Smooth muscle cell (in vitro differentiated cells): ENCODE measurements at regions not wholly inside any gene's neighbourhood (a gene's known extent, or its start where the extent isn't known, plus 50 kb on each side); places are given as distances from the start of the nearest gene placed in this dataset.

ENCODE experiments used
- DNase-seq: peaks from one replicate; lab custom pipeline; 2025; ENCODE audit not compliant: unreplicated experiment; lab: John Stamatoyannopoulos, UW
- H2AFZ ChIP-seq: fragments of 200-600 bp; sonication (generic); 2 replicates; pipeline ENCODE4 v1.6.0; 2016; ENCODE audit warnings: antibody characterized with exemption, low read depth, mild to moderate bottlenecking
- H3F3A ChIP-seq: fragments of 200-600 bp; sonication (generic); 2 replicates; pipeline ENCODE4 v1.6.0; 2017; ENCODE audit warnings: antibody characterized with exemption, low read depth
- H3K27ac ChIP-seq: fragments of 200-600 bp; sonication (generic); 2 replicates; pipeline ENCODE4 v1.5.1; 2016; ENCODE audit warnings: low read depth, mild to moderate bottlenecking
- H3K27me3 ChIP-seq: fragments of 200-600 bp; sonication (generic); 2 replicates; pipeline ENCODE4 v1.6.1; 2016; ENCODE audit warnings: low read depth, mild to moderate bottlenecking
- H3K36me3 ChIP-seq: fragments of 200-600 bp; sonication (generic); 2 replicates; pipeline ENCODE4 v1.5.1; 2016; ENCODE audit warnings: low read depth
- H3K4me1 ChIP-seq: fragments of 200-600 bp; sonication (generic); 2 replicates; pipeline ENCODE4 v1.5.1; 2016; ENCODE audit warnings: low read depth
- H3K4me2 ChIP-seq: fragments of 200-600 bp; sonication (generic); 2 replicates; pipeline ENCODE4 v1.6.0; 2016; ENCODE audit warnings: mild to moderate bottlenecking
- H3K4me3 ChIP-seq: fragments of 200-600 bp; sonication (generic); 2 replicates; pipeline ENCODE4 v1.5.1; 2016; ENCODE audit warnings: mild to moderate bottlenecking
- H3K79me2 ChIP-seq: fragments of 200-600 bp; sonication (generic); 2 replicates; pipeline ENCODE4 v1.6.0; 2016; ENCODE audit warnings: low read depth, mild to moderate bottlenecking
- H3K9ac ChIP-seq: fragments of 200-600 bp; sonication (generic); 2 replicates; pipeline ENCODE4 v1.6.0; 2016; ENCODE audit warnings: low read depth
- H3K9me3 ChIP-seq: fragments of 200-600 bp; sonication (generic); replicated peaks from 2 replicates; pipeline ENCODE4 v1.5.1; 2016; ENCODE audit warnings: low read depth
- H4K20me1 ChIP-seq: fragments of 200-600 bp; sonication (generic); 2 replicates; pipeline ENCODE4 v1.6.0; 2016; ENCODE audit warnings: low read depth
- CTCF ChIP-seq: fragments of 200-600 bp; sonication (generic); IDR thresholded peaks from 2 replicates; pipeline ENCODE4 v1.5.1; 2017; ENCODE audit warnings: borderline replicate concordance, mild to moderate bottlenecking, antibody characterized with exemption; ENCODE audit not compliant: insufficient read depth, poor library complexity, severe bottlenecking
- WGBS: methylation state at CpG from one replicate; pipeline ENCODE4 v1.1.7; 2016; ENCODE audit warnings: low lambda C conversion rate; 5-methylcytosine and 5-hydroxymethylcytosine counted together

DNA sequence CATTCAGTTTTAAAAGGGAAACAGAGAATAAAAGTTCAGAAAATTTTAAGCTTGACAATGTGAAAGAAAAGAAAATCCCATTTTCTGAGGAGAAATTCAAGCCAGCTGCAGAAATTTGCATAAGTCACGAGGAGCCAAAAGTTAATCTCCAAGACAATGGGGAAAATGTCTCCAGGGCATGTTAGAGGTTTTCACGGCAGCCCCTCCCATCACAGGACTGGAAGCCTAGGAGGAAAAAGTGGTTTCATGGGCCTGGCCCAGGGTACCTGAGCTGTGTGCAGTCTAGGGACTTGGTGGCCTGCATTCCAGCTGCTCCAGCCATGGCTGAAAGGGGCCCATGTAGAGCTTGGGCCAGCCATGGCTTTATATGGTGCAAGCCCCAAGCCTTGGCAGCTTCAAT, 59.6 kb upstream of the NXPH1 start:
- no peaks in the 10 kb centered on the region for H3K79me2 ChIP-seq
- no peaks in the 10 kb centered on the region for H3K9me3 ChIP-seq
- no peak overlapping the region for H3K4me2 ChIP-seq
- H3K4me3 ChIP-seq = no peak overlapping the region
- H4K20me1 ChIP-seq = no peaks in the 10 kb centered on the region
- H3K9ac ChIP-seq = no peak overlapping the region
- H3F3A ChIP-seq = no peaks in the 10 kb centered on the region
- H2AFZ ChIP-seq = no peak overlapping the region
- H3K27ac ChIP-seq = no peak overlapping the region
- 73% methylated on average over 2 of the region's 2 CpGs for WGBS
- H3K36me3 ChIP-seq = no peaks in the 10 kb centered on the region
- TF ChIP-seq CTCF = no peak
- no peaks in the 10 kb centered on the region for H3K27me3 ChIP-seq
- DNase-seq = no peak
- no peaks in the 10 kb centered on the region for H3K4me1 ChIP-seq

DNA sequence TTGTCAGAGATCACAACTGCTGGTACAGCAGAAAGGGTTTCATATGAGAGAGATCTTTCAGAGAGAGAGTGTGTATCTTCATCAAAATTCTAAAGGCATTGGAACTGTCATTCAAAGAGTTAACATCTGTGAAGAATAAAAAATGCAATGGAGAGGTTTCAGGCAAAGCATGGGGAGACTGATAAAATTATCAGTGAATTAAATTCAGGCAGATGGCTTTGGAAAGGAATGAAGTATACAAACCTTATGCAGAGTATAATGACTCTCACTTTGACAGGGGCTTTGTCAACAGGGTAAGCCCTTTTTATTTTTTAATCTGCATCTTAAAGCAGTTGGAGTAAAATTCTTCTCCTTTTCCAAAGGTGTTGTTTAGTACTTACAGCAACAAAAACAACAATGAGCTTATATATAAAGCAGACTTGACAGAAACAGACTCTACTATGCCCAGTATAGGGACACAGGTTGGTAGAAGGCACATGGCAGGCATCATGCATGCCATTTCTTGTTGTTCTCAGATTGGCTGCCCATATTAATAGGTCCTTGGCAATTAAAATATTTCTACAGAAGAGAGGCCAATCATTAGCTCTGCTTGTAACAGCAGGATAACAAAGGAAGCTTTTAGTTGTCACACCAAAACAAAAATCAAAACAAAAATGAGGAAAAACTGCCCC, 54.9 kb upstream of the NXPH1 start:
- no peak overlapping the region for H2AFZ ChIP-seq
- no peaks in the 10 kb centered on the region for H4K20me1 ChIP-seq
- no peaks in the 10 kb centered on the region for H3K27me3 ChIP-seq
- H3K4me3 ChIP-seq = no peak overlapping the region
- H3K9ac ChIP-seq = no peak overlapping the region
- H3K27ac ChIP-seq = no peak overlapping the region
- TF ChIP-seq CTCF = no peak
- H3K9me3 ChIP-seq = no peaks in the 10 kb centered on the region
- no peaks in the 10 kb centered on the region for H3K4me1 ChIP-seq
- no peak overlapping the region for H3K4me2 ChIP-seq
- no peaks in the 10 kb centered on the region for H3F3A ChIP-seq
- no peak for DNase-seq
- no peaks in the 10 kb centered on the region for H3K79me2 ChIP-seq
- no peaks in the 10 kb centered on the region for H3K36me3 ChIP-seq

DNA sequence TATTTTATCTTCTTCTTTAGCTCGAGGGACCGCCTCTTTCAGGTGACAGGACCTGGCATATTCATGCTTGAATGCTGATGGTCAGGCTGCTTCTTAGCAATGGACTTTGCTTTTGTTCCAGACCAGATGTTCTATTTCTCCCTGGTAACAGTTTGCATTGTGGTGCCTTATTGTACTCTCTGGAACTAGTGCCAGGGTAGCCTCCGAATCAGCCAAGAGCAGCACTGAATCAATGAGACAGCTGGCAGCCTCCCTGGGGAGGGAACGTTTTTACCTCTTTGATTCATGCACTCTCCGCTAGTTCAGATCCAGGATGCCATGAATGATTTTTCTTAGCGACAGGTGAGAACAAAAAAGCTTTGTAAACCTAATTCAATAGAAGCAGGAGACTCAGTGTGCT, 54.1 kb upstream of the NXPH1 start:
- H3F3A ChIP-seq = no peaks in the 10 kb centered on the region
- DNase-seq = no peak
- TF ChIP-seq CTCF = no peak
- H2AFZ ChIP-seq = no peak overlapping the region
- H3K27ac ChIP-seq = no peak overlapping the region
- no peaks in the 10 kb centered on the region for H3K79me2 ChIP-seq
- no peaks in the 10 kb centered on the region for H3K9me3 ChIP-seq
- no peak overlapping the region for H3K4me2 ChIP-seq
- H4K20me1 ChIP-seq = no peaks in the 10 kb centered on the region
- no peak overlapping the region for H3K9ac ChIP-seq
- H3K4me1 ChIP-seq = no peaks in the 10 kb centered on the region
- H3K4me3 ChIP-seq = no peak overlapping the region
- WGBS = 69% methylated on average over 6 of the region's 6 CpGs
- H3K27me3 ChIP-seq = no peaks in the 10 kb centered on the region
- no peaks in the 10 kb centered on the region for H3K36me3 ChIP-seq

- Histone ChIP-seq H3K9ac (no peak overlapping the region), H3F3A (no peaks in the 10 kb centered on the region), H3K4me1 (no peaks in the 10 kb centered on the region), H3K27ac (no peak overlapping the region), H3K4me2 (no peak overlapping the region), H3K79me2 (no peaks in the 10 kb centered on the region), H4K20me1 (no peaks in the 10 kb centered on the region), H3K27me3 (no peaks in the 10 kb centered on the region), H2AFZ (no peak overlapping the region), H3K36me3 (no peaks in the 10 kb centered on the region), H3K9me3 (no peaks in the 10 kb centered on the region), H3K4me3 (no peak overlapping the region)
- 93% methylated on average over 1 of the region's 1 CpG for WGBS
- TF ChIP-seq CTCF = no peak
- DNase-seq = no peak
Observed at GRCh38 chr7:8380130-8380529, 53.3 kb upstream of the NXPH1 start.
